ENCODE measurements at regions not wholly inside any gene's neighbourhood (a gene's known extent, or its start where the extent isn't known, plus 50 kb on each side); places are given as distances from the start of the nearest gene placed in this dataset.

DNA sequence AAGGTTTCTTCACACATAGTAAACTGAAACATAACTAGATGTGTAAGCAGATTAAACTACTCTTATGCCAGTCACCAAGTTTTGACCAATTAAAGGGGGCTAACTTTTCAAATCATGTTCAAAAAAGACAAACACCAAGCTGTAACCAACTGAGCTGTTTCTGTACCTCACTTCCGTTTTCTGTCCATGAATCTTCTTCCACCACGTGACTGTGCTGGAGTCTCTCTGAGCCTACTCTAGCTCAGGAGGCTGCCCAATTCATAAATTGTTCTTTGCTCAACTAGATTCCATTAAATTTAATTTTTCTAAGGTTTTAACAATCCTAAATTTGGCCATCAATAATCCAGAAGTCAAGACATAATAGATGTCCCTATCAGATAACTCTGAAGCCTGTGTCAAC lies 229.4 kb downstream of the FNDC1 start:
- TF ChIP-seq, protein P1, sequence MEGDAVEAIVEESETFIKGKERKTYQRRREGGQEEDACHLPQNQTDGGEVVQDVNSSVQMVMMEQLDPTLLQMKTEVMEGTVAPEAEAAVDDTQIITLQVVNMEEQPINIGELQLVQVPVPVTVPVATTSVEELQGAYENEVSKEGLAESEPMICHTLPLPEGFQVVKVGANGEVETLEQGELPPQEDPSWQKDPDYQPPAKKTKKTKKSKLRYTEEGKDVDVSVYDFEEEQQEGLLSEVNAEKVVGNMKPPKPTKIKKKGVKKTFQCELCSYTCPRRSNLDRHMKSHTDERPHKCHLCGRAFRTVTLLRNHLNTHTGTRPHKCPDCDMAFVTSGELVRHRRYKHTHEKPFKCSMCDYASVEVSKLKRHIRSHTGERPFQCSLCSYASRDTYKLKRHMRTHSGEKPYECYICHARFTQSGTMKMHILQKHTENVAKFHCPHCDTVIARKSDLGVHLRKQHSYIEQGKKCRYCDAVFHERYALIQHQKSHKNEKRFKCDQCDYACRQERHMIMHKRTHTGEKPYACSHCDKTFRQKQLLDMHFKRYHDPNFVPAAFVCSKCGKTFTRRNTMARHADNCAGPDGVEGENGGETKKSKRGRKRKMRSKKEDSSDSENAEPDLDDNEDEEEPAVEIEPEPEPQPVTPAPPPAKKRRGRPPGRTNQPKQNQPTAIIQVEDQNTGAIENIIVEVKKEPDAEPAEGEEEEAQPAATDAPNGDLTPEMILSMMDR (IDR thresholded peaks at IDR 0.05) = no peak
- TF ChIP-seq POLR2A (IDR thresholded peaks at IDR 0.05) = no peak
